CD14-positive monocyte (primary cell): ENCODE measurements at regions not wholly inside any gene's neighbourhood (a gene's known extent, or its start where the extent isn't known, plus 50 kb on each side); places are given as distances from the start of the nearest gene placed in this dataset.

Experiments used
- DNase-seq, 3 donors: peaks; one replicate each; pipeline ENCODE4 v3.0.0-alpha.2; 2011 to 2022
- H2AFZ ChIP-seq: 2 replicates; pipeline ENCODE4 v1.6.0; 2012; ENCODE audit warnings: mild to moderate bottlenecking, low read depth, low read length, inconsistent platforms; ENCODE audit not compliant: insufficient read depth, poor library complexity, severe bottlenecking
- H3K27ac ChIP-seq, 2 donors: 1 replicate in 1 of 2; 2 replicates in 1 of 2; pipeline ENCODE4 v1.5.1; 2012 to 2013; ENCODE audit warnings: low read length in 2 of 2, control low read depth in 1 of 2, inconsistent platforms in 1 of 2, low read depth in 1 of 2, mild to moderate bottlenecking in 1 of 2
- H3K27me3 ChIP-seq, 2 donors: one replicate each; pipeline versions ENCODE4 v1.6.0 to v1.6.1; 2011 to 2013; ENCODE audit warnings: low read length in 2 of 2; ENCODE audit not compliant: control insufficient read depth in 2 of 2, insufficient read depth in 2 of 2
- H3K36me3 ChIP-seq, 2 donors: replicated peaks in 1 of 2; 1 replicate in 1 of 2; 2 replicates in 1 of 2; pipeline versions ENCODE4 v1.5.1 to v1.6.1; 2012 to 2013; ENCODE audit warnings: low read length in 2 of 2, control low read depth in 1 of 2, inconsistent platforms in 1 of 2, mild to moderate bottlenecking in 1 of 2; ENCODE audit not compliant: insufficient read depth in 2 of 2, control insufficient read depth in 1 of 2
- H3K4me1 ChIP-seq, 2 donors: 1 replicate in 1 of 2; 2 replicates in 1 of 2; pipeline versions ENCODE4 v1.5.1 to v1.6.1; 2012 to 2013; ENCODE audit warnings: low read length in 2 of 2, control low read depth in 1 of 2, inconsistent platforms in 1 of 2, mild to moderate bottlenecking in 1 of 2, moderate library complexity in 1 of 2; ENCODE audit not compliant: insufficient read depth in 2 of 2, control insufficient read depth in 1 of 2
- H3K4me2 ChIP-seq: replicated peaks from 2 replicates; pipeline ENCODE3; 2012; ENCODE audit warnings: low read length, moderate library complexity, mild to moderate bottlenecking; ENCODE audit not compliant: poor library complexity, severe bottlenecking; ENCODE audit errors: extremely low read depth
- H3K4me3 ChIP-seq, 3 experiments: fragments of 200-600 bp in 1 of 3; sonication (generic) in 1 of 3; replicated peaks in 1 of 3; 1 replicate in 2 of 3; 2 replicates in 1 of 3; pipeline ENCODE4 v1.5.1; 2011 to 2013; ENCODE audit warnings: low read length in 3 of 3, mild to moderate bottlenecking in 3 of 3, control low read depth in 2 of 3, low read depth in 2 of 3, inconsistent platforms in 1 of 3, moderate library complexity in 1 of 3
- H3K79me2 ChIP-seq: 2 replicates; pipeline ENCODE4 v1.6.0; 2012; ENCODE audit warnings: mild to moderate bottlenecking, control low read depth, inconsistent platforms, low read length, moderate library complexity; ENCODE audit not compliant: insufficient read depth
- H3K9ac ChIP-seq: 2 replicates; pipeline ENCODE4 v1.6.0; 2017; ENCODE audit warnings: low read length, mild to moderate bottlenecking; ENCODE audit not compliant: insufficient read depth, poor library complexity, severe bottlenecking
- H3K9me3 ChIP-seq, 2 donors: replicated peaks in 1 of 2; 1 replicate in 1 of 2; 2 replicates in 1 of 2; pipeline versions ENCODE4 v1.5.1 to v1.6.1; 2012 to 2013; ENCODE audit warnings: low read length in 2 of 2, control low read depth in 1 of 2; ENCODE audit not compliant: control insufficient read depth in 1 of 2, insufficient read depth in 1 of 2
- H4K20me1 ChIP-seq: 2 replicates; pipeline ENCODE4 v1.6.0; 2012; ENCODE audit warnings: mild to moderate bottlenecking, low read length, control low read depth, moderate library complexity; ENCODE audit not compliant: insufficient read depth
- H3K27ac Mint-ChIP-seq, 7 donors: one replicate each; pipeline ENCODE4 v1.8.0; 2020; ENCODE audit warnings: mild to moderate bottlenecking in 7 of 7, mixed read lengths in 7 of 7, moderate library complexity in 6 of 7, inconsistent platforms in 2 of 7
- H3K27me3 Mint-ChIP-seq, 3 donors: one replicate each; pipeline ENCODE4 v1.8.0; 2021 to 2022; ENCODE audit warnings: low read depth in 3 of 3, mild to moderate bottlenecking in 3 of 3, mixed read lengths in 3 of 3, moderate library complexity in 3 of 3, inconsistent platforms in 1 of 3
- H3K36me3 Mint-ChIP-seq, 2 donors: one replicate each; pipeline ENCODE4 v1.8.0; 2020; ENCODE audit warnings: mixed read lengths in 2 of 2, inconsistent platforms in 1 of 2, mild to moderate bottlenecking in 1 of 2
- H3K4me1 Mint-ChIP-seq: one replicate; pipeline ENCODE4 v1.8.0; 2020; ENCODE audit warnings: mild to moderate bottlenecking, mixed read lengths
- H3K4me3 Mint-ChIP-seq, 2 donors: one replicate each; pipeline ENCODE4 v1.8.0; 2020; ENCODE audit warnings: mild to moderate bottlenecking in 2 of 2, mixed read lengths in 2 of 2, moderate library complexity in 1 of 2
- H3K9me3 Mint-ChIP-seq, 7 donors: one replicate each; pipeline ENCODE4 v1.8.0; 2020 to 2022; ENCODE audit warnings: mixed read lengths in 7 of 7, mild to moderate bottlenecking in 6 of 7, moderate library complexity in 6 of 7, inconsistent platforms in 2 of 7
- CTCF ChIP-seq: fragments of 200-600 bp; IDR thresholded peaks from one replicate; pipeline ENCODE4 v1.8.0; 2022; ENCODE audit warnings: antibody characterized with exemption, mild to moderate bottlenecking
- WGBS: methylation state at CpG from one replicate; pipeline ENCODE4 v1.1.5; 2013; ENCODE audit warnings: missing lambda C conversion rate; ENCODE audit not compliant: insufficient coverage; 5-methylcytosine and 5-hydroxymethylcytosine counted together
- intact Hi-C, 2 donors: fragments of 100-400 bp; cut with micrococcal nuclease; formaldehyde crosslinking; loops; one replicate each; pipeline versions ENCODE4 v1.15.0 to v1.15.1; 2023

GRCh38 chr10:130809181-130809580 lies 502.3 kb downstream of the TCERG1L start:
- no peak overlapping the region for H3K4me3 ChIP-seq
- Mint-ChIP-seq H3K4me1 (no peaks in the 10 kb centered on the region), H3K27ac (no peak overlapping the region), H3K9me3 (peaks cover 0 to 4% (median 0%) of the 10 kb centered on the region in 7 donors), H3K4me3 (no peak overlapping the region), H3K27me3 (peaks cover 3 to 7% (median 4%) of the 10 kb centered on the region in 3 donors), H3K36me3 (no peaks in the 10 kb centered on the region)
- DNase-seq, result no peak
- H3K27me3 ChIP-seq, result no peaks in the 10 kb centered on the region
- no peak overlapping the region for H3K27ac ChIP-seq
- no peak overlapping the region for H3K4me2 ChIP-seq
- no peak overlapping the region for H3K9ac ChIP-seq
- no peak for TF ChIP-seq CTCF
- no peaks in the 10 kb centered on the region for H3K79me2 ChIP-seq
- WGBS, result 100% methylated on average over 5 of the region's 9 CpGs
- no peak overlapping the region for H2AFZ ChIP-seq
- H3K9me3 ChIP-seq, result no peaks in the 10 kb centered on the region
- no peaks in the 10 kb centered on the region for H3K4me1 ChIP-seq
- no peaks in the 10 kb centered on the region for H3K36me3 ChIP-seq
- intact Hi-C loops, result no loop called here
- no peaks in the 10 kb centered on the region for H4K20me1 ChIP-seq

GRCh38 chr10:130809761-130810515 lies 501.6 kb downstream of the TCERG1L start:
- intact Hi-C loops, result no loop called here
- Histone ChIP-seq H3K9ac (no peak overlapping the region), H3K9me3 (no peaks in the 10 kb centered on the region), H2AFZ (no peak overlapping the region), H3K36me3 (no peaks in the 10 kb centered on the region), H4K20me1 (no peaks in the 10 kb centered on the region), H3K27ac (no peak overlapping the region), H3K79me2 (no peaks in the 10 kb centered on the region), H3K4me2 (no peak overlapping the region), H3K4me1 (no peaks in the 10 kb centered on the region), H3K27me3 (no peaks in the 10 kb centered on the region), H3K4me3 (no peak overlapping the region)
- Mint-ChIP-seq H3K4me1 (no peaks in the 10 kb centered on the region), H3K36me3 (no peaks in the 10 kb centered on the region), H3K27me3 (peaks cover 3 to 4% (median 4%) of the 10 kb centered on the region in 3 donors), H3K4me3 (no peak overlapping the region), H3K27ac (no peak overlapping the region), H3K9me3 (peaks cover 0 to 4% (median 1%) of the 10 kb centered on the region in 7 donors)
- 72% methylated on average over 22 of the region's 22 CpGs for WGBS
- no peak for DNase-seq
- TF ChIP-seq CTCF, result no peak
